GM12874 (cell line): ENCODE measurements at regions not wholly inside any gene's neighbourhood (a gene's known extent, or its start where the extent isn't known, plus 50 kb on each side); places are given as distances from the start of the nearest gene placed in this dataset.

ENCODE experiments used
- CTCF ChIP-seq: IDR thresholded peaks from 2 replicates; pipeline ENCODE4 v1.5.1; 2011; ENCODE audit warnings: low read depth, mild to moderate bottlenecking, control low read depth, low read length, moderate library complexity; ENCODE audit not compliant: insufficient read depth

GRCh38 chr2:198259496-198259895 lies 455.1 kb downstream of the PLCL1 start:
- TF ChIP-seq CTCF, result no peak

- no peak for TF ChIP-seq CTCF
Measured at GRCh38 chr2:198254536-198255090, 450.2 kb downstream of the PLCL1 start.

- TF ChIP-seq CTCF, result no peak
Measured at GRCh38 chr2:198253995-198254394, 449.6 kb downstream of the PLCL1 start.

GRCh38 chr2:198252472-198252871 lies 448.1 kb downstream of the PLCL1 start:
- no peak for TF ChIP-seq CTCF

- no peak for TF ChIP-seq CTCF
Measured at GRCh38 chr2:198242093-198242492, 437.7 kb downstream of the PLCL1 start.

GRCh38 chr2:198238429-198238828 lies 434.0 kb downstream of the PLCL1 start:
- no peak for TF ChIP-seq CTCF

- TF ChIP-seq CTCF, result no peak
Measured at GRCh38 chr2:198236338-198236737, 431.9 kb downstream of the PLCL1 start.
